Activated naive CD8-positive, alpha-beta T cell treated with anti-CD3 and anti-CD28 coated beads, Interleukin-2, amount 50 U/mL, for 24 hours (primary cell): ENCODE measurements at regions not wholly inside any gene's neighbourhood (a gene's known extent, or its start where the extent isn't known, plus 50 kb on each side); places are given as distances from the start of the nearest gene placed in this dataset.

Experiments
- ATAC-seq: fragments of 150-1000 bp; cut with Tn5 transposase; one replicate; pipeline ENCODE4 v1.10.0; 2021
- DNase-seq: peaks from one replicate; pipeline ENCODE4 v3.0.0; 2021
- H3K27ac Mint-ChIP-seq: one replicate; pipeline ENCODE4 v1.8.0; 2021; ENCODE audit warnings: mild to moderate bottlenecking, mixed read lengths
- H3K27me3 Mint-ChIP-seq: one replicate; pipeline ENCODE4 v1.8.0; 2021; ENCODE audit warnings: mixed read lengths
- H3K36me3 Mint-ChIP-seq: one replicate; pipeline ENCODE4 v1.8.0; 2021; ENCODE audit warnings: low read depth, mixed read lengths
- H3K4me1 Mint-ChIP-seq: one replicate; pipeline ENCODE4 v1.8.0; 2021; ENCODE audit warnings: mixed read lengths
- H3K4me3 Mint-ChIP-seq: one replicate; pipeline ENCODE4 v1.8.0; 2021; ENCODE audit warnings: mild to moderate bottlenecking, moderate library complexity, mixed read lengths
- H3K9me3 Mint-ChIP-seq: one replicate; pipeline ENCODE4 v1.8.0; 2021; ENCODE audit warnings: mixed read lengths

- H3K4me1 Mint-ChIP-seq: no peaks in the 10 kb centered on the region
- ATAC-seq (no peak), DNase-seq (no peak)
- H3K9me3 Mint-ChIP-seq: no peaks in the 10 kb centered on the region
- no peaks in the 10 kb centered on the region for H3K27me3 Mint-ChIP-seq
- no peaks in the 10 kb centered on the region for H3K36me3 Mint-ChIP-seq
- H3K4me3 Mint-ChIP-seq: no peak overlapping the region
- H3K27ac Mint-ChIP-seq: no peak overlapping the region
These were observed 169.0 kb upstream of the GRIA1 start for GRCh38 chr5:153321478-153321877.

- H3K9me3 Mint-ChIP-seq: no peaks in the 10 kb centered on the region
- no peaks in the 10 kb centered on the region for H3K4me1 Mint-ChIP-seq
- no peak overlapping the region for H3K27ac Mint-ChIP-seq
- ATAC-seq (no peak), DNase-seq (no peak)
- no peaks in the 10 kb centered on the region for H3K36me3 Mint-ChIP-seq
- H3K27me3 Mint-ChIP-seq: peaks cover 4% of the 10 kb centered on the region
- no peak overlapping the region for H3K4me3 Mint-ChIP-seq
These were observed 150.3 kb upstream of the GRIA1 start for GRCh38 chr5:153340139-153340538.

GRCh38 chr5:153340738-153341137, 149.7 kb upstream of the GRIA1 start:
- Mint-ChIP-seq H3K4me3 (no peak overlapping the region), H3K4me1 (no peaks in the 10 kb centered on the region), H3K36me3 (no peaks in the 10 kb centered on the region), H3K27me3 (peaks cover 4% of the 10 kb centered on the region), H3K27ac (no peak overlapping the region), H3K9me3 (no peaks in the 10 kb centered on the region)
- no peak for ATAC-seq
- DNase-seq: no peak

GRCh38 chr5:153342487-153342886, 148.0 kb upstream of the GRIA1 start:
- Mint-ChIP-seq H3K27me3 (peaks cover 4% of the 10 kb centered on the region), H3K9me3 (no peaks in the 10 kb centered on the region), H3K36me3 (no peaks in the 10 kb centered on the region), H3K27ac (no peak overlapping the region), H3K4me1 (no peaks in the 10 kb centered on the region), H3K4me3 (no peak overlapping the region)
- no peak for ATAC-seq
- no peak for DNase-seq

- DNase-seq: no peak
- no peaks in the 10 kb centered on the region for H3K9me3 Mint-ChIP-seq
- peaks cover 6% of the 10 kb centered on the region for H3K4me1 Mint-ChIP-seq
- no peak overlapping the region for H3K4me3 Mint-ChIP-seq
- ATAC-seq: no peak
- no peaks in the 10 kb centered on the region for H3K36me3 Mint-ChIP-seq
- peaks cover 9% of the 10 kb centered on the region for H3K27me3 Mint-ChIP-seq
- no peak overlapping the region for H3K27ac Mint-ChIP-seq
These were observed 142.9 kb upstream of the GRIA1 start for GRCh38 chr5:153347611-153348010.

GRCh38 chr5:153350175-153350883, 140.1 kb upstream of the GRIA1 start:
- Mint-ChIP-seq H3K9me3 (no peaks in the 10 kb centered on the region), H3K4me1 (peaks cover 17% of the 10 kb centered on the region), H3K4me3 (no peak overlapping the region), H3K27ac (no peak overlapping the region), H3K36me3 (no peaks in the 10 kb centered on the region), H3K27me3 (peaks cover 12% of the 10 kb centered on the region)
- no peak for DNase-seq
- ATAC-seq: no peak

- peak overlapping the region; percentile 64 for H3K4me3 Mint-ChIP-seq
- H3K9me3 Mint-ChIP-seq: peaks cover 6% of the 10 kb centered on the region
- ATAC-seq (peak; percentile 95), DNase-seq (peak; percentile 23)
- peak overlapping the region; percentile 14 for H3K27ac Mint-ChIP-seq
- peaks cover 12% of the 10 kb centered on the region for H3K27me3 Mint-ChIP-seq
- H3K36me3 Mint-ChIP-seq: no peaks in the 10 kb centered on the region
- H3K4me1 Mint-ChIP-seq: peaks cover 21% of the 10 kb centered on the region
These were observed 137.7 kb upstream of the GRIA1 start for GRCh38 chr5:153352685-153353219.

- Mint-ChIP-seq H3K4me3 (no peak overlapping the region), H3K9me3 (peaks cover 6% of the 10 kb centered on the region), H3K36me3 (no peaks in the 10 kb centered on the region), H3K27me3 (peaks cover 3% of the 10 kb centered on the region), H3K4me1 (peaks cover 32% of the 10 kb centered on the region), H3K27ac (no peak overlapping the region)
- ATAC-seq (no peak), DNase-seq (no peak)
These were observed 132.9 kb upstream of the GRIA1 start for GRCh38 chr5:153357493-153358112.

GRCh38 chr5:153358315-153358976, 132.0 kb upstream of the GRIA1 start:
- Mint-ChIP-seq H3K4me3 (peak overlapping the region; percentile 12), H3K4me1 (peaks cover 23% of the 10 kb centered on the region), H3K36me3 (no peaks in the 10 kb centered on the region), H3K9me3 (peaks cover 6% of the 10 kb centered on the region), H3K27ac (peak overlapping the region; percentile 26), H3K27me3 (peaks cover 3% of the 10 kb centered on the region)
- ATAC-seq (peak; percentile 36), DNase-seq (no peak)

- no peaks in the 10 kb centered on the region for H3K36me3 Mint-ChIP-seq
- no peak overlapping the region for H3K27ac Mint-ChIP-seq
- no peak overlapping the region for H3K4me3 Mint-ChIP-seq
- ATAC-seq (peak; percentile 47), DNase-seq (no peak)
- H3K4me1 Mint-ChIP-seq: peaks cover 21% of the 10 kb centered on the region
- H3K9me3 Mint-ChIP-seq: peaks cover 6% of the 10 kb centered on the region
- no peaks in the 10 kb centered on the region for H3K27me3 Mint-ChIP-seq
These were observed 129.6 kb upstream of the GRIA1 start for GRCh38 chr5:153360860-153361259.

- ATAC-seq (no peak), DNase-seq (no peak)
- H3K27ac Mint-ChIP-seq: no peak overlapping the region
- H3K36me3 Mint-ChIP-seq: no peaks in the 10 kb centered on the region
- peaks cover 2% of the 10 kb centered on the region for H3K9me3 Mint-ChIP-seq
- peaks cover 21% of the 10 kb centered on the region for H3K4me1 Mint-ChIP-seq
- no peak overlapping the region for H3K4me3 Mint-ChIP-seq
- H3K27me3 Mint-ChIP-seq: no peaks in the 10 kb centered on the region
These were observed 128.6 kb upstream of the GRIA1 start for GRCh38 chr5:153361735-153362409.

GRCh38 chr5:153365547-153365946, 124.9 kb upstream of the GRIA1 start:
- Mint-ChIP-seq H3K4me1 (no peaks in the 10 kb centered on the region), H3K36me3 (no peaks in the 10 kb centered on the region), H3K27me3 (no peaks in the 10 kb centered on the region), H3K27ac (no peak overlapping the region), H3K9me3 (peaks cover 4% of the 10 kb centered on the region), H3K4me3 (no peak overlapping the region)
- ATAC-seq (no peak), DNase-seq (no peak)

GRCh38 chr5:153367466-153367865, 123.0 kb upstream of the GRIA1 start:
- no peaks in the 10 kb centered on the region for H3K27me3 Mint-ChIP-seq
- no peaks in the 10 kb centered on the region for H3K4me1 Mint-ChIP-seq
- DNase-seq: no peak
- H3K36me3 Mint-ChIP-seq: no peaks in the 10 kb centered on the region
- no peak overlapping the region for H3K4me3 Mint-ChIP-seq
- ATAC-seq: no peak
- peaks cover 4% of the 10 kb centered on the region for H3K9me3 Mint-ChIP-seq
- H3K27ac Mint-ChIP-seq: peak overlapping the region; percentile 24

GRCh38 chr5:153372425-153373129, 117.9 kb upstream of the GRIA1 start:
- Mint-ChIP-seq H3K4me1 (no peaks in the 10 kb centered on the region), H3K9me3 (peaks cover 4% of the 10 kb centered on the region), H3K4me3 (no peak overlapping the region), H3K27ac (no peak overlapping the region), H3K36me3 (no peaks in the 10 kb centered on the region), H3K27me3 (peaks cover 2% of the 10 kb centered on the region)
- ATAC-seq (no peak), DNase-seq (no peak)
